AML-193 (cell line): ENCODE measurements at regions not wholly inside any gene's neighbourhood (a gene's known extent, or its start where the extent isn't known, plus 50 kb on each side); places are given as distances from the start of the nearest gene placed in this dataset.
"Not testable (repeated sequence)": the region's sequence is repeated elsewhere in the genome, so short reads cannot be mapped to it uniquely, and the experiment has no call there.

ENCODE experiments used
- DNase-seq, 2 experiments: peaks; one replicate each; lab custom pipeline; 2025; lab: John Stamatoyannopoulos, UW

GRCh38 chr17:68780596-68780995, 174.6 kb downstream of the ABCA8 start:
- no peak for DNase-seq

GRCh38 chr17:68778726-68779125, 176.5 kb downstream of the ABCA8 start:
- DNase-seq, result no peak

GRCh38 chr17:68777856-68778694, 176.9 kb upstream of the FAM20A start:
- no peak for DNase-seq

GRCh38 chr17:68777243-68777855, 176.2 kb upstream of the FAM20A start:
- DNase-seq, result peak; percentile 38 to 42

GRCh38 chr17:68776451-68776850, 175.3 kb upstream of the FAM20A start:
- DNase-seq, result no peak

- DNase-seq, result no peak
These were observed 174.8 kb upstream of the FAM20A start for GRCh38 chr17:68775969-68776368.

- no peak for DNase-seq
These were observed 174.2 kb upstream of the FAM20A start for GRCh38 chr17:68775318-68775717.

GRCh38 chr17:68771867-68772515, 170.8 kb upstream of the FAM20A start:
- DNase-seq, result peak; percentile 76 to 82

- no peak for DNase-seq
These were observed 167.6 kb upstream of the FAM20A start for GRCh38 chr17:68768804-68769203.

- DNase-seq, result no peak
These were observed 165.5 kb upstream of the FAM20A start for GRCh38 chr17:68766640-68767039.

GRCh38 chr17:68763562-68763961, 162.4 kb upstream of the FAM20A start:
- DNase-seq, result no peak

- DNase-seq, result no peak
These were observed 161.7 kb upstream of the FAM20A start for GRCh38 chr17:68762911-68763310.

- no peak for DNase-seq
These were observed 158.9 kb upstream of the FAM20A start for GRCh38 chr17:68760141-68760475.

- DNase-seq, result peak; percentile 92
These were observed 158.4 kb upstream of the FAM20A start for GRCh38 chr17:68759343-68760140.

- no peak for DNase-seq
These were observed 157.8 kb upstream of the FAM20A start for GRCh38 chr17:68759002-68759342.

- DNase-seq, result not testable (repeated sequence)
These were observed 156.9 kb upstream of the FAM20A start for GRCh38 chr17:68757866-68758757.

- DNase-seq, result no peak
These were observed 153.0 kb upstream of the FAM20A start for GRCh38 chr17:68753985-68754769.

- DNase-seq, result no peak
These were observed 149.0 kb upstream of the FAM20A start for GRCh38 chr17:68750208-68750562.

- DNase-seq, result no peak
These were observed 148.4 kb upstream of the FAM20A start for GRCh38 chr17:68749349-68750207.

- DNase-seq, result no peak
These were observed 147.2 kb upstream of the FAM20A start for GRCh38 chr17:68748381-68748780.
